ENCODE measurements at regions not wholly inside any gene's neighbourhood (a gene's known extent, or its start where the extent isn't known, plus 50 kb on each side); places are given as distances from the start of the nearest gene placed in this dataset.

- H3K9ac ChIP-seq (replicated peaks; ENCODE audit: extremely low read depth, insufficient read depth, low read length): no peak overlapping the region
- H3K9me3 ChIP-seq (replicated peaks; ENCODE audit: control insufficient read depth, insufficient read depth, low read length): no peaks in the 10 kb centered on the region
- DNase-seq (ENCODE audit: low read depth, low spot score) (no peak), FAIRE-seq (no peak)
- no peaks in the 10 kb centered on the region for H3K36me3 ChIP-seq (ENCODE audit: control insufficient read depth in 2 of 2, extremely low read depth in 1 of 2, insufficient read depth in 2 of 2, low read length in 2 of 2)
- H3K4me2 ChIP-seq (ENCODE audit: insufficient read depth, low read length): no peak overlapping the region
- intact Hi-C loops (cut with micrococcal nuclease) (no loop called here), dilution Hi-C loops (cut with MboI; ENCODE audit: extremely low pct_ligation_motif_present, low sequenced_read_pairs) (no loop called here)
- no peaks in the 10 kb centered on the region for H3K79me2 ChIP-seq (ENCODE audit: control insufficient read depth, insufficient read depth, low read length)
- no TSS peak for BruUV-seq (replicated peaks)
- no peaks in the 10 kb centered on the region for H3K27me3 ChIP-seq (ENCODE audit: control insufficient read depth in 2 of 2, insufficient read depth in 2 of 2, low read length in 2 of 2)
- TF ChIP-seq MAX (IDR thresholded peaks at IDR 0.05; ENCODE audit: insufficient read depth, insufficient read length) (no peak), MYC (IDR thresholded peaks at IDR 0.05; ENCODE audit: low read depth, low read length) (no peak), POLR2A (IDR thresholded peaks at IDR 0.05; ENCODE audit: low read depth, low read length) (no peak), FOS (IDR thresholded peaks at IDR 0.05; ENCODE audit: borderline replicate concordance, insufficient read depth, low read length) (no peak), EZH2 (IDR thresholded peaks at IDR 0.05; ENCODE audit: borderline replicate concordance, low read depth, low read length, severe bottlenecking) (no peak), GATA2 (IDR thresholded peaks at IDR 0.05; ENCODE audit: insufficient read depth, insufficient read length, low read depth, low read length) (no peak), JUN (IDR thresholded peaks at IDR 0.05; ENCODE audit: borderline replicate concordance, insufficient read depth, insufficient read length, low read depth) (no peak), POLR2AphosphoS5 (IDR thresholded peaks at IDR 0.05; ENCODE audit: insufficient read depth, low read depth, low read length) (no peak)
- TF ChIP-seq, protein P1, sequence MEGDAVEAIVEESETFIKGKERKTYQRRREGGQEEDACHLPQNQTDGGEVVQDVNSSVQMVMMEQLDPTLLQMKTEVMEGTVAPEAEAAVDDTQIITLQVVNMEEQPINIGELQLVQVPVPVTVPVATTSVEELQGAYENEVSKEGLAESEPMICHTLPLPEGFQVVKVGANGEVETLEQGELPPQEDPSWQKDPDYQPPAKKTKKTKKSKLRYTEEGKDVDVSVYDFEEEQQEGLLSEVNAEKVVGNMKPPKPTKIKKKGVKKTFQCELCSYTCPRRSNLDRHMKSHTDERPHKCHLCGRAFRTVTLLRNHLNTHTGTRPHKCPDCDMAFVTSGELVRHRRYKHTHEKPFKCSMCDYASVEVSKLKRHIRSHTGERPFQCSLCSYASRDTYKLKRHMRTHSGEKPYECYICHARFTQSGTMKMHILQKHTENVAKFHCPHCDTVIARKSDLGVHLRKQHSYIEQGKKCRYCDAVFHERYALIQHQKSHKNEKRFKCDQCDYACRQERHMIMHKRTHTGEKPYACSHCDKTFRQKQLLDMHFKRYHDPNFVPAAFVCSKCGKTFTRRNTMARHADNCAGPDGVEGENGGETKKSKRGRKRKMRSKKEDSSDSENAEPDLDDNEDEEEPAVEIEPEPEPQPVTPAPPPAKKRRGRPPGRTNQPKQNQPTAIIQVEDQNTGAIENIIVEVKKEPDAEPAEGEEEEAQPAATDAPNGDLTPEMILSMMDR (IDR thresholded peaks at IDR 0.05; ENCODE audit: extremely low read depth in 1 of 2, insufficient read depth in 1 of 2, low read depth in 1 of 2, low read length in 2 of 2): no peak
- ChIA-PET POLR2A (no interaction called here), CTCF (interaction anchor here (1.5 kb wide), 1 partner anchor 112 kb away, joined by 18 read pairs; the partner anchor contains the start of gene DTX4)
- no peak overlapping the region for H2AFZ ChIP-seq (ENCODE audit: low read depth, low read length)
- no peak overlapping the region for H3K27ac ChIP-seq (ENCODE audit: insufficient read depth, low read depth, low read length)
- no peaks in the 10 kb centered on the region for H3K9me1 ChIP-seq (replicated peaks; ENCODE audit: control insufficient read depth, extremely low read depth, insufficient read depth, low read length)
- no peaks in the 10 kb centered on the region for H3K4me1 ChIP-seq (ENCODE audit: control insufficient read depth, extremely low read depth, insufficient read depth, low read length)
- H3K4me3 ChIP-seq (replicated peaks in 1 of 3; ENCODE audit: insufficient read depth in 1 of 3, low read depth in 1 of 3, low read length in 3 of 3): no peak overlapping the region
- H4K20me1 ChIP-seq (replicated peaks; ENCODE audit: control insufficient read depth, extremely low read depth, insufficient read depth, low read length): no peaks in the 10 kb centered on the region
Observed at GRCh38 chr11:59283311-59283710, 70.6 kb upstream of the MPEG1 start.

Measured in endothelial cell of umbilical vein (primary cell).